Stomach (tissue), 4 donors: ENCODE measurements at regions not wholly inside any gene's neighbourhood (a gene's known extent, or its start where the extent isn't known, plus 50 kb on each side); places are given as distances from the start of the nearest gene placed in this dataset.

ENCODE experiments used
- CTCF ChIP-seq, 7 experiments: fragments of 450-650 bp in 4 of 7; fragments of 200-600 bp in 3 of 7; sonication (generic) in 3 of 7; IDR thresholded peaks; one replicate each; pipeline ENCODE4 v1.5.1; 2016 to 2019; ENCODE audit warnings: antibody characterized with exemption in 7 of 7, control low read depth in 2 of 7, mild to moderate bottlenecking in 1 of 7
- EP300 ChIP-seq: sonication (generic); formaldehyde crosslinking; IDR thresholded peaks from one replicate; pipeline ENCODE4 v1.6.1; 2017; ENCODE audit warnings: antibody characterized with exemption

GRCh38 chr1:103327054-103327719 lies 198.3 kb upstream of the RNPC3 start:
- no peak for TF ChIP-seq CTCF (IDR thresholded peaks at IDR 0.05)
- TF ChIP-seq EP300, result no peak
